ENCODE measurements at regions not wholly inside any gene's neighbourhood (a gene's known extent, or its start where the extent isn't known, plus 50 kb on each side); places are given as distances from the start of the nearest gene placed in this dataset.

DNA sequence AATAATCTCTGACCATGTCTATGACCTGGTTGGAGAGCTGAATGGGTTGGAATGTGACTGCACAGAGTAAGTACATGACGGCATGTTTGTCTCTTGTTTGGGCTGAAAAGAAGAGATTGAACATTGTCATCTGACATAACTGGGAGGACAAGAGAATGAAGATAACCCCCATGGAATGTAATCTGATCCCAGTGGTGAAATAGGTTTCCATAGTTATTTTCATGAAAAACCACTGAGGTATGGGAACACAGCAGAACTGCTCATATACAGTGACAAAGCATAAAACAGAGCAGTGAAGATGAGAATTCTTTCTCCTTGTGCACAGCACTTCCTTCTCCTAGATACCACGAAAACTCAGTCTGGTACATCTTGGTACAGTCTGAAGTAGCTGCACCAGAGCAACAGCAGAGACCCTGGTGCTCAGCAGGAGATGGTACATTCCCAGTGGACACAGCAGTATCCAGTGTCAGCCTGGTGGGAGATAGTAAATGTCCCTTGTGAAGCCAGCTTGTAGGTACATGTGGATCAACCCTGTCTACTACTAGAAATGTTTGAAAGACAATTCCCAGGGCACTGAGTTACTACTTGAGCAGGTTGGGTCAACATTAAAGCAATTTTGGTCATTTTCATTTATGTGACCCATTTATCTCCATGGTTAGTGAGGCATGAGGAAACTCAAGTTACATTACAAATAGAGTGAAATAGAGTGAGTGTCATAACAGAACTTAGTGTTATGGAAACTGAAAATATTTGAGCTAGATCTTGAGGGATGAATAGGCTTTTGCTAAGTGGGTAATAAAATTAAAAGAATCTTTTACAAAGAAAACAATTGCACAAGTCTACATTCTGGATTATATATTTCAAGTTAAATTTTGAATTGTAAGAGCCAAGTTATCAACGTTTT is 178.3 kb downstream of the SUCNR1 start:
- Histone ChIP-seq H3K4me3 (no peak overlapping the region), H3K27ac (no peak overlapping the region)
- no peak for DNase-seq (ENCODE audit: low read depth in 1 of 2, low spot score in 2 of 2)

DNA sequence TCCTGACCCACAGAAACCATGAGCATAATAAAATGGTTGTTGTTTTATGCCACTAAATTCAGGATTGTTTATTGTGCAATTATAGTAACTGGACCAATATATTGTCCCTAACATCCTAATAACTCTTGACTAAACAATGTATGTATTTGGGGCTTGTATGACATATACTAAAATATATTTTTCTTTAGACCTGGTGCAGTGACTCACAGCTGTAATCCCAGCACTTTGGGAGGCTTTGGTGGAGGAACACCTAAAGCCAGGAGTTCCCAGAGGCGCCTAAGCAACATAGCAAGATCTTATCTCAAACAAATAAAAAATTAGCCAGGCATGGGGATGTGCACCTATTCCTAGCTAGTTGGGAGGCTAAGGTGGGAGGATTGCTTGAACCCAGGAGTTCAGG is 180.4 kb downstream of the SUCNR1 start:
- Histone ChIP-seq H3K9me3 (replicated peaks) (no peaks in the 10 kb centered on the region), H3K27me3 (replicated peaks) (no peaks in the 10 kb centered on the region), H3K27ac (no peak overlapping the region), H3K36me3 (no peaks in the 10 kb centered on the region), H3K4me3 (no peak overlapping the region), H3K4me1 (replicated peaks) (peaks cover under 1% of the 10 kb centered on the region)
- DNase-seq (ENCODE audit: low read depth in 1 of 2, low spot score in 2 of 2): no peak

More for the DNA sequence above, 178.3 kb downstream of the SUCNR1 start:
- no peaks in the 10 kb centered on the region for H3K4me1 ChIP-seq (replicated peaks)
- H3K36me3 ChIP-seq: no peaks in the 10 kb centered on the region
- no peaks in the 10 kb centered on the region for H3K9me3 ChIP-seq (replicated peaks)
- H3K27me3 ChIP-seq (replicated peaks): no peaks in the 10 kb centered on the region

DNA sequence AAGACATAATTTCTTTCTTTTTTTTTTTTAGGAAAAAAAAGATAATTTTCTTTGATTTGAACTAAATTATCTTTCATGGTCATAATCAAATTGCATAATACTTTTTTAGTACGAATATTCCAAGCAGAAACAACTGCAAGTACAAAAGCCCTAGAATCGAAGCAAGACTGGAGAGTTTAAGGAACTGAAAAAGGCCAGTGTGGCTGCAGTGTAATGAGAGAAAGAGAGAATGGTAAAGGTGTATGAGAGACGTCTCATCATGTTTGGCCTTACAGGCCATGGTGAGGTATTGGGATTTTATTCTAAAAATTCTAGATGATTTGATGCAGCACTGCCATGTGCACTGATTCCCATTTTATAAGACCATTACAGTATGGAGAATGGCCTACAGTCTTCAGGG is 180.9 kb downstream of the SUCNR1 start:
- H3K4me3 ChIP-seq: no peak overlapping the region
- no peak for DNase-seq (ENCODE audit: low read depth in 1 of 2, low spot score in 2 of 2)
- peaks cover 5% of the 10 kb centered on the region for H3K4me1 ChIP-seq (replicated peaks)
- H3K36me3 ChIP-seq: no peaks in the 10 kb centered on the region
- H3K27ac ChIP-seq: no peak overlapping the region
- H3K27me3 ChIP-seq (replicated peaks): no peaks in the 10 kb centered on the region
- no peaks in the 10 kb centered on the region for H3K9me3 ChIP-seq (replicated peaks)

- H3K27me3 ChIP-seq (replicated peaks): no peaks in the 10 kb centered on the region
- no peak for DNase-seq (ENCODE audit: low read depth in 1 of 2, low spot score in 2 of 2)
- no peak overlapping the region for H3K27ac ChIP-seq
- no peaks in the 10 kb centered on the region for H3K9me3 ChIP-seq (replicated peaks)
- peaks cover 7% of the 10 kb centered on the region for H3K4me1 ChIP-seq (replicated peaks)
- H3K4me3 ChIP-seq: no peak overlapping the region
- H3K36me3 ChIP-seq: no peaks in the 10 kb centered on the region
Measured at GRCh38 chr3:152056073-152056472, 182.6 kb downstream of the SUCNR1 start.

DNA sequence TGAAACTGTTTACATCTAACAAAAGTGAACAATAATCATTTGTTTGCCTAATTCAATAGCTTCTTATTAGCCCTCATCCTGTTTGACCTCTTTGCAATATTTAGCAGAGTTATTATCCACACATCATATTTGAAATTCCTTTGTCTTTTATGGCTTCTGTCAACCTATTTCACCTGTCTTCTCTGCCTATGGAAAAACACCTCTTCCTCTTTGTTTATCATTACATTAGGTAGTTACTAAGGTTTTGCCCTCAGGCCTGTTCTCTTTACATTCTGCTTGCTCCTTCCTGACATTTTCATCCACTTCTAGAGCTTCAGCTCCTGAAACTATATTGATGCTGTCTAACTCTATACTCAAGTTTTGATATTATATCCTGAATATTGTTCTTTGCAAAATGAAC is 183.0 kb downstream of the SUCNR1 start:
- DNase-seq (ENCODE audit: low read depth in 1 of 2, low spot score in 2 of 2): no peak
- Histone ChIP-seq H3K27ac (no peak overlapping the region), H3K4me1 (replicated peaks) (peaks cover 7% of the 10 kb centered on the region), H3K36me3 (no peaks in the 10 kb centered on the region), H3K9me3 (replicated peaks) (no peaks in the 10 kb centered on the region), H3K4me3 (no peak overlapping the region), H3K27me3 (replicated peaks) (no peaks in the 10 kb centered on the region)

DNA sequence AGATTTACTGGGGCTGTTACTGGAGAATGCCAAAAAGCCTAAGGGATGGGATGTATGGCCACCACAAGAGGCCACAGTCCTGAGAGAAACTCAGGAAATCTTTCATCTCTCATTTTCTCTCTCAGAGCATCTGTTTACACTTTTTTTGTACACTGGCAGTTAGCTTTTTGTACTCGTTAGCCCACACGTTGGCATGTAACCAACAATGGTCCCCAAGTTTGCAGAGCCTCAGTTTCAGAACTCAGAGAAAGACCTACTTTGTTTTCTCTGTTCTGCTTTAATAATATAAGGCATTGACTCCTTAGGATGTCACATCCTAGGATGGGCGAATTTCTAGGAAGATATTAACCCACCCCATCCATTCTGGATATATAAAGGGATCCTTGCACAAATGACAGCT is 183.5 kb downstream of the SUCNR1 start:
- Histone ChIP-seq H3K4me3 (no peak overlapping the region), H3K27ac (no peak overlapping the region), H3K36me3 (no peaks in the 10 kb centered on the region), H3K9me3 (replicated peaks) (no peaks in the 10 kb centered on the region), H3K4me1 (replicated peaks) (peaks cover 7% of the 10 kb centered on the region), H3K27me3 (replicated peaks) (no peaks in the 10 kb centered on the region)
- DNase-seq (ENCODE audit: low read depth in 1 of 2, low spot score in 2 of 2): no peak

DNA sequence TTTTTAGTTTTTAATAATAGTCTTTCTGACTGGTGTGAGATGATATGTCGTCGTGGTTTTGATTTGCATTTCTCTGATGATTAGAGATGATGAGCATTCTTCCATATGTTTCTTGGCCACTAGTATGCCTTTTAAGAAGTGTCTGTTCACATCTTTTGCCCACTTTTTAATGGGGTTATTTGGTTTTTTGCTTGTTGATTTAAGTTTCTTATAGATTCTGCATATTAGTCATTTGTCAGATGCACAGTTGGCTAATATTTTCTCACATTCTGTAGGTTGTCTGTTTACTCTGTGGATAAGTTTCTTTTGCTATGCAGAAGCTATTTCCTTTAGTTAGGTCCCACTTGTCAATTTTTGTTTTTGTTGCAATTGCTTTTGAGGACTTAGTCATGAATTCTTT is 185.4 kb downstream of the SUCNR1 start:
- H3K9me3 ChIP-seq (replicated peaks): no peaks in the 10 kb centered on the region
- H3K27me3 ChIP-seq (replicated peaks): no peaks in the 10 kb centered on the region
- H3K4me1 ChIP-seq (replicated peaks): peaks cover 7% of the 10 kb centered on the region
- H3K4me3 ChIP-seq: no peak overlapping the region
- DNase-seq (ENCODE audit: low read depth in 1 of 2, low spot score in 2 of 2): no peak
- no peak overlapping the region for H3K27ac ChIP-seq
- no peaks in the 10 kb centered on the region for H3K36me3 ChIP-seq

GRCh38 chr3:152060701-152061100 is 187.3 kb downstream of the SUCNR1 start:
- no peaks in the 10 kb centered on the region for H3K9me3 ChIP-seq (replicated peaks)
- DNase-seq (ENCODE audit: low read depth in 1 of 2, low spot score in 2 of 2): no peak

GRCh38 chr3:152061296-152061695 is 187.9 kb downstream of the SUCNR1 start:
- Histone ChIP-seq H3K36me3 (no peaks in the 10 kb centered on the region), H3K4me3 (no peak overlapping the region), H3K4me1 (replicated peaks) (peaks cover 7% of the 10 kb centered on the region), H3K9me3 (replicated peaks) (no peaks in the 10 kb centered on the region), H3K27me3 (replicated peaks) (no peaks in the 10 kb centered on the region), H3K27ac (no peak overlapping the region)
- DNase-seq (ENCODE audit: low read depth in 1 of 2, low spot score in 2 of 2): no peak

More at GRCh38 chr3:152060701-152061100, 187.3 kb downstream of the SUCNR1 start:
- H3K4me1 ChIP-seq (replicated peaks): peaks cover 7% of the 10 kb centered on the region
- no peaks in the 10 kb centered on the region for H3K36me3 ChIP-seq
- no peak overlapping the region for H3K27ac ChIP-seq
- no peak overlapping the region for H3K4me3 ChIP-seq
- H3K27me3 ChIP-seq (replicated peaks): no peaks in the 10 kb centered on the region

- H3K27ac ChIP-seq: no peak overlapping the region
- H3K27me3 ChIP-seq (replicated peaks): no peaks in the 10 kb centered on the region
- H3K36me3 ChIP-seq: no peaks in the 10 kb centered on the region
- H3K4me3 ChIP-seq: no peak overlapping the region
- H3K4me1 ChIP-seq (replicated peaks): peaks cover 6% of the 10 kb centered on the region; the same call in 1 of the 2 replicates
- no peaks in the 10 kb centered on the region for H3K9me3 ChIP-seq (replicated peaks)
- no peak for DNase-seq (ENCODE audit: low read depth in 1 of 2, low spot score in 2 of 2)
Measured at GRCh38 chr3:152069871-152070270, 196.4 kb downstream of the SUCNR1 start.

DNA sequence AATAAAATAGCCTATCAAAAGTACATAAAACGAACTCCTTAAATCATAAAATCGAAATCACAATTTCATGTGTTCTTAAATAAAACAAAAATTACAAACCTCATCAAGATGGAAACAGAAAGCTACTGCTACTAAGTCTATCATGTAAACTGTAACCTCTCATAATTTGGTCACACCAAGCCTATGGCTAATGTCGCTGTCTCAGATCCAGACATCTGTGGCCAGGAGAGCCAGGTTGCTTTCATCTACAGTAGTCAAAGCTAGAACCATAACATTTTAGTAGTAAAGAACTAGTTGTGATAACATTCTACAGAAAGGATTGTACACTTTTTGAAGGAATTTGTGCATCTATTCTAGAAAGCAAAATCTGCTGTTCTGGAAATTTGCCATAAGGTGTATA is 197.4 kb upstream of the MBNL1 start:
- no peak for DNase-seq (ENCODE audit: low read depth in 1 of 2, low spot score in 2 of 2)
- no peak overlapping the region for H3K27ac ChIP-seq
- no peaks in the 10 kb centered on the region for H3K9me3 ChIP-seq (replicated peaks)
- H3K36me3 ChIP-seq: no peaks in the 10 kb centered on the region
- no peak overlapping the region for H3K4me3 ChIP-seq
- H3K4me1 ChIP-seq (replicated peaks): peaks cover 6% of the 10 kb centered on the region; the same call in 1 of the 2 replicates
- H3K27me3 ChIP-seq (replicated peaks): no peaks in the 10 kb centered on the region

- peaks cover 6% of the 10 kb centered on the region; the same call in 1 of the 2 replicates for H3K4me1 ChIP-seq (replicated peaks)
- DNase-seq (ENCODE audit: low read depth in 1 of 2, low spot score in 2 of 2): peak in 1 of 2 experiments; percentile 19
- no peaks in the 10 kb centered on the region for H3K9me3 ChIP-seq (replicated peaks)
- H3K36me3 ChIP-seq: no peaks in the 10 kb centered on the region
- no peaks in the 10 kb centered on the region for H3K27me3 ChIP-seq (replicated peaks)
- no peak overlapping the region for H3K4me3 ChIP-seq
- H3K27ac ChIP-seq: no peak overlapping the region
Measured at GRCh38 chr3:152071924-152072323, 196.8 kb upstream of the MBNL1 start.

- Histone ChIP-seq H3K27me3 (replicated peaks) (no peaks in the 10 kb centered on the region), H3K36me3 (no peaks in the 10 kb centered on the region), H3K9me3 (replicated peaks) (no peaks in the 10 kb centered on the region), H3K27ac (no peak overlapping the region), H3K4me3 (no peak overlapping the region), H3K4me1 (replicated peaks) (peaks cover 6% of the 10 kb centered on the region; the same call in 1 of the 2 replicates)
- peak in 1 of 2 experiments; percentile 33 for DNase-seq (ENCODE audit: low read depth in 1 of 2, low spot score in 2 of 2)
Measured at GRCh38 chr3:152073267-152073666, 195.5 kb upstream of the MBNL1 start.

- H3K4me3 ChIP-seq: no peak overlapping the region
- H3K36me3 ChIP-seq: no peaks in the 10 kb centered on the region
- no peaks in the 10 kb centered on the region for H3K9me3 ChIP-seq (replicated peaks)
- H3K27me3 ChIP-seq (replicated peaks): no peaks in the 10 kb centered on the region
- H3K4me1 ChIP-seq (replicated peaks): peaks cover 6% of the 10 kb centered on the region; the same call in 1 of the 2 replicates
- no peak for DNase-seq (ENCODE audit: low read depth in 1 of 2, low spot score in 2 of 2)
- no peak overlapping the region for H3K27ac ChIP-seq
Measured at GRCh38 chr3:152076148-152076547, 192.6 kb upstream of the MBNL1 start.
